GM19463 (cell line): ENCODE measurements at regions not wholly inside any gene's neighbourhood (a gene's known extent, or its start where the extent isn't known, plus 50 kb on each side); places are given as distances from the start of the nearest gene placed in this dataset.

Experiments
- ATAC-seq: cut with Tn5 transposase; IDR thresholded peaks from one replicate; pipeline ENCODE4 v1.9.1; 2021; ENCODE audit warnings: mild to moderate bottlenecking, moderate library complexity; ENCODE audit not compliant: unreplicated experiment

DNA sequence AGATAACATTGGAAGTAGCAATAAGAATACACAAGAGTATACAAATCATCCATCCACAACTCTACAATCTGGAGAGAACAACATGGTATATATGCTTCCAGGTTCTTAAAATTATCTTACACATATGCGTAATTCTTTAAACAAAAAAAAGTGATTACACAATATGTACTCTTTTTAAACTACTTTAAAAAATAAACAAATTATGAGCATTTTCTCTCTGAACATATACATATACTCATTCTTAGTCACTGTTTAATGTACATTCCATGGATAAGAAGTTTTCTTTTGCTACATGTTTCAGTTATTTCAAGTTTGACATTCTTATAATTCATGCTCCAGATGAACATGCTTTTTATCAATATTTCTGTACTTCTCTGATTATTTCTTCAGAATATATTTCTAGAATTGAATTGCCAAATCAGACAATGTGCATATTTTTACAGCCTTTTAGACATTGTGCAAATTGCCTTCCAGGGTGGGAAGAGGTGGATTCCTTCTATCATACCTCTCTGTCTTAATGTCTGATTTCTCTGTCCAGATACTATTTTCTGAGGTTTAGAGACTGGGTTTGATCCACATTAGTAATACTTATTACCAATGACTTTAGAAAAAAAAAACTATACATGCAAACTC is 551.6 kb downstream of the METTL15 start:
- ATAC-seq = no peak

DNA sequence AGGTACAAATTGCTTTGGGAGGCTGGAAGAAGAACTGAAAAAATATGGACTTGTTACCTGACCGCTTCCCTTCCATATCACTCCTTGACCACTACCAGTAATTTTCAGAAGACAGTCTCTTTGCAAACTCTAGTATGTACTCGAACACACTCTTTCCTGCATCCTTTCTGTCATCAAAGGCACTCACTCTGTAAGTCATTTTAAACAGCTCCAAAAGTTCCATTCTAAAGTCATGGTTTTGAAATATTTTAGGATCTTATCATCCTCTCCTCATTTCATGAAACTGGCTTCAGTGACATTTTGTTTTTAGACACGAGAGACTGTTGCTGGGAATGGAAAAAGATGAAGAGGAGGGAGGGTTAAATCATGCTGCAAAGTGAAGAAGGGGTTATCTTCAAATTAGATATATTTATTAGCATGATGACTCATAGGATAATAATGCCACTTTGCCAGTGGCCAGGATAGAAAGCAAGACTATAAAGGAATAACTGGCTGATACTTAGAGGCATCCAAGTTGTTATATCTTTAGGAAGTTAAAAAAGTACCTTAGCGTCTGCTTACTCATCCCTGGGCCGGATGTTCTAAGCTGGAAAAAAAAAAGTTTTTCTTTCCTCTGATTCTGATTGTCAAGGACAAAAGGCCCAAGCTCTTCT is 549.3 kb downstream of the METTL15 start:
- no peak for ATAC-seq

DNA sequence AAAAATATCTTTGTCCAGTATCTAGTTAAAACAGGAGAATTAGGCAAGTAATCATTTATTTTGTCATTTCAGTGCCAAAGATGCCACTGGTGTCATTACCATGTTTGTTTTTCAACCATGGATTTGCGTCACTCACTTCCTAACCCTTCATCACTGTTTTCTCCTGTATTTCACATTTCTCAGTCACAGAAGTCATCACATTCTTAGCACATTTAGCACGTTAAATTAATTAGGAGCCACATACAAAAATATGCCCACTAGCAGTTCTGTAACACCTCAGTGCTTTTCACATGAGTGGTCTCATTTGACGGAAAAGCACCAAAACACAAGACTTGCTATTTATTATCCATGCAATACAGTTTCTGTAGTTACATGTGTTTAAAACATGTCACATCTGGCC is 546.0 kb downstream of the METTL15 start:
- ATAC-seq = no peak

DNA sequence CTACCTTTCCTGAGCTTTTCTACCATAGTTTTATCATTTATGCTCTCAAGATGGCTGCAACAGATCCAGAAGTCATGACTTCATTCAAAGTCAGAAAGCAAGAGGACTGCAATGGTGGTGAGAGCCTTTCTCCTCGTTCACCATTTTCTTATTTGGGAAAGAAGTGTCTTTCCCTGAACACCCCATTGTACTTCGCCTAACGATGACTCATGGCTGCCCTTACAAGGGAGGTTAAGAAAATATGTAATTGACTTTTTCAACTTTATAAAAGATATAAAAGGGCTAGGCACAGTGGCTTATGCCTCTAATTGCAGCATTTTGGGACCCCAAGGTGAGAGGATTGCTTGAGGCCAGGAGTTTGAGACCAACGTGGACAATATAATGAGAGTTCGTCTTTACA is 541.7 kb downstream of the METTL15 start:
- ATAC-seq = no peak

DNA sequence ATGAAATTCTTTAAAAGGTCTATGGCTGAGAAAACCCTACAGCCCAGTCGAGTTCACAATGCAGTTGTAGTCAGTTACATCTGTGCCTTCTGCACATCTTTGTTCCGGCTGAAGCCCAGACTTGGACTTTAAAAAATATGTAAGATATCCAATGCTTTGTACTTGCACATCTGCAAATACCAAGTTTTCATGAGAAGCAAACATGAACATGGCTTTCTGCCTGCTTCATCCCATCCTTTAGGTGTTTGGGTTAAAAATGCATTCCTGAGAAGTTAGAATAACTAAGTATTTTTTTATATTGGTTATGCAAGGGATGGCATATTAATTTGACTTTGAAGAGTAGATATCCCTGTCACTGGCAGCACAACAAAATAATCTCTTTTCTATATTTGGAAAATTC is 528.4 kb downstream of the METTL15 start:
- ATAC-seq = no peak

DNA sequence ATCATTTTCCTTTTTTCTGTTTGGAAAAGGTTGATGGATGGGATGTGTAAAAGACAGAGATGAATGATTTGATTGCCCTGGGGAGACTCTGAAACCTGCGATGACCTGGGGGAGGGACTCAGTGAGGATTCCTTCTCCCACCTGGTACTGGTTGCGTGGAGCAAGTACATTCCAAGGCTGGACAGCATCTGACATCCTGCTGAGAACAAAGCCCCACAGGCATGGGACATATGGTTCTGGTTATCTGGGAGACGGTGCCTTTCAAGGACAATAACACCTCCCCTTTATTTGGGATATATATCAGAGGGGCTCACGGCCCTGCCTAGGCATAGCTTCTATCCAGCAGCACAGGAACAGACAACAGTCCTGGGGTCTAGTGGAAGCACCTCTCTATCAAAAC is 527.8 kb downstream of the METTL15 start:
- ATAC-seq = no peak

DNA sequence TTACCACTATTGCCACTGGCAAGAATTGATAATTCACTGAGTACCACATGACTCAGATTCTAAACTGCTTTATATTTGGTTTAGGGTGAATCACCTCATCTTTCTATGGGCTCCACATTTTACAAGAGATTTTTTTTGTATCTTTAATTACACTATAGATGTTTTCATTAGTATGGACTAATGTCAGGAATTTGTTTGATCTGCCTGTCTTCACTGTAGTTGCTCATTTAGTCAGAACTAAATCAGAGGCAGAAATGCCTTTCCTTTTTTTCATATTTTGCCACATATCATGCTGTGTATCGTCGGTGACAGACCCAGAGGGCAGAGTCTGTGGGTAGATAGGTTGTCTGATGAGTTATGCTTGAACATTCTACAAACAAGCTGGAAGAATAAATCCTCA is 524.1 kb downstream of the METTL15 start:
- ATAC-seq = no peak

DNA sequence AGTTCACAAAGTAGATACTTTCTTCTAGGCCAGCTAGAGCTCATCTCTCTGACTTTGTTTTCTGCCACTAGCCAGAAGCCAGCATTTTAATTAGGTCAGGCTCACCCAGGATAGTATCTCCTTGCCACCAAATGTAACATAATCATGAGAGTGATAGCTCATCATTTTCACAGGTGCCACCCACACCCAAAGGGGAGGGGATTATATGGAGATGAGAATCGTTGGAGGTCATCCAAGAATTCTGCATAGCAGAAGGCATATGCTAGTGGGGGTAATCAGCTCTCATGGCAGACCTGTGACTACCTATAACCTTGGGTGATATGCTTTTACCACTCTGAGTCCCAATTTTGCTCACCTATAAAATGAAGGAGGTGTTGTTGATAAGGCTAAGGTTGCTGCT is 523.0 kb downstream of the METTL15 start:
- no peak for ATAC-seq

DNA sequence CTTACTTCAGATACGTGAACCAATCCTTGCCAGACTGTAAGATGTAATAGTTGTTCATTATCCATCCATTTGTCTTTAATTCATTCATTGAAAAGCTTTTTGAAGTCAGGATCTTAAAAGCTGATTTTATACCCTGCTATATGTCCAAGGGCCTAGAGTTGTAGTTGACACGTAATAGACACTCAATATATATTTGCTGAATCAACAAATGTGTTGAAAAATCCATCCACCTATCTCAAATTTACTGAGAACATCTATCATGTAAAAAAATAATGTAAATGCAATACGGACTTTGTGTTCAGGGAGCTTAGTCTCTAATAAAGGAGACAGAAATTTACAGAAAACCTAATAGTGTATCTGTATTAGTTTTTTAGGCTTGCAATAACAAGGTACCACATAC is 521.0 kb downstream of the METTL15 start:
- no peak for ATAC-seq

DNA sequence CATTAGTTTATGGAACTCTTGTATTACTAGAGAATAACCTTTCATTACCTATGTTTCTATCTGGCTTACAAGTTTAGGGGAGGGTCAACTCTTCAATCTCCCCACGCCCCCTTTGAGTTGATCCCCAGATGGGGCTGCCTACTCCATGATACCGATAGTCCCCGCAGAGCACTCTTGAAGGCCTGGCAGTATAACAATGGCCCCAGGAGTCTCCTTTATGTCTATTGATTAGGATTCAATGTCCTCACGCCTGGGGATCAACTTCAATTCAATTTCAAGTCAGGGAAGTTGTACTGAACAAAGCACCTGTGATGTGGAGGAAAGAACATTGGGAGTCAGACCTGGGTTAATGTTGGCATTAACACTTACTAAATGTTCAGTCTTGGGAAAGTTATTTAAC is 520.2 kb downstream of the METTL15 start:
- ATAC-seq = no peak

DNA sequence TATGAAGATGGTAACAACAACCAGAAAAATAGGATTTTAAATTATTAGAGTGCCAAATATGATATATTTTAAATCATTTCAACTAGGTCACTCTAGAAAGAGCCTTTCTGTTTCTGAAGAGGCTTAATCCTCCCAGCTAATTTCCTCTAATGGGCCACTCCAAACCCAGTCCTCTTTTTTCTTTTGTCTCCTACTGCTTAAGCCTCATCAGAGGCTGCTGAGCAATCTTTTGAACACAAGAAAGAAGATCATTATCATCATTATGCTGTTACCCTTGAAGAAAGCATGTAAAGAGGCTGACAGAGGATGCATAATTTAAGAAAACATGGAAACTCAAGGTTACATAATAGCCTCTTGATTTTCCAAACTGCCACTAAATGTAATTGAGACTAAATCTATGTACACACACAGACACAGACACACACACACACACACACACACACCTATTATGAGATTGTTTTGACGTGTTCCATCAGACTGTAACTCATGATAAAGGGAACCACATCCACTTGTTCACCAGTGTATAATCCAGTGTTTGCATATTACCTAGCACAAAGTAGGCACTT is 519.6 kb downstream of the METTL15 start:
- no peak for ATAC-seq

DNA sequence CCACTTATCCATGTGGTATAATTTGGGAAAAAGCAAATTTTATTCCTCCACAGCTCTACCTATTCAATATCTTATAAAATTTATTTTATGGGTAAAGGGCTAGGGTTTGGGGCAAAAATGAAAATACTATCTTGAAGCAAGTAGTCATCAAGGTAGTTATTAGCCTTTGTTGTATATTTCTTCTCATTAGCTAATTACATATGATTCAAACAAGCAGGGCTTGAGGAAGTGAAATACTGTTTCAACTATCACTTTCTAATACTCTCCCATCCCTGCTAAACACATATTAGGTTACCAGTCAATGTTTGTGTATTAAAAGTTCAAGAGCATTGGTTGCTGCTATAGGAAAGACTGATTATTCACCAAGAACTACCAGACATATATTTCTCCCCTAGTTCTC is 517.3 kb downstream of the METTL15 start:
- ATAC-seq = no peak

DNA sequence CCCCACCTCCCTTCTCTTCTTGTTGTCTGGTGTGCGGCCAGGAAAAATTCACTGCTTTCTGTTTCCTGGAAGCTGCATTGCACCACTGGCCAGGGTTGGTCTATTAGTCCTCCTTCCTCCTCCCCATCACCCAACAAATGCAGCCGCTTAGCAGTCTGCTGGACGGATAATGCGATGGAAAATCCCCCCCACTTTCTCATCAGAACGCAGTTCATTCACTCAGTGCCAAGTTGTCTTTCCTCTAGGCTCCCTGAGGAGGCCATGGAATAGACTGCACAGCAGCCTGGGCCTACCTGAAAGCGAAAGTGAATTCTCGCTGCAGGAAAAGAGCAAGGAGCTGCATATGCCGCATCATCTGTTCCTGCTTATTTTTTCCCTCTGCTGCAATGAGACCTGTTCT is 513.6 kb downstream of the METTL15 start:
- no peak for ATAC-seq

DNA sequence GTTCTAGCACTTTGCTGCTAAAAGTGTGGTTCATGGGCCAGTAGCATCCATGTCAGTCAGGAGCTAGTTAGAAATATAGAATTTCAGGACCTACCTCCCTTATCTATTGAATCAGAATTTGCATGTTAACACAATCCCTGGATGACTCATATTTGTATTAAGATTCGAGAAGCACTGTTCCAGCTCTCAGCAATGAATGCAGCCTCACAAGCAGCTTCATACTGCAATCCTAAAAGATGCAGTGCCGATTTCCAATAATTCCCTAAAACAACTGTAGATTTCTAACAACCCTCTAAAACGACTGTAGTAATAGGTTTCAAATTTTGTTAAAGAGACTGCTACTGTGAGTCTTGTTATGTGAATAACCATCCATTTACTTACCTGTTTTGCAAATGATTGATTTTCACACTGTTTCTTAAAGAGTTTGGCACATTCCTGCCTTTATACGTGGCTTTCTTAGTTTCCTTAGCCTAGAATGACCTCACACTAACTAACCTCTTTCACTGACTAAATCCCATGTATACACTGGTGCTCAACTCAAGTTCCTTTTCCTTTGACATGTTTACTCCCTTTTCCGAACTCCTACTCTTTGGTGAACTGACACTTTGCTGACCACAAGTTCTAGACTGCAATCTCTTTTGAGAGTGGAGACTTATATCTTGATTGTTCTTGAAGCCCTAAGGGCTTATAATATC is 511.8 kb downstream of the METTL15 start:
- no peak for ATAC-seq

DNA sequence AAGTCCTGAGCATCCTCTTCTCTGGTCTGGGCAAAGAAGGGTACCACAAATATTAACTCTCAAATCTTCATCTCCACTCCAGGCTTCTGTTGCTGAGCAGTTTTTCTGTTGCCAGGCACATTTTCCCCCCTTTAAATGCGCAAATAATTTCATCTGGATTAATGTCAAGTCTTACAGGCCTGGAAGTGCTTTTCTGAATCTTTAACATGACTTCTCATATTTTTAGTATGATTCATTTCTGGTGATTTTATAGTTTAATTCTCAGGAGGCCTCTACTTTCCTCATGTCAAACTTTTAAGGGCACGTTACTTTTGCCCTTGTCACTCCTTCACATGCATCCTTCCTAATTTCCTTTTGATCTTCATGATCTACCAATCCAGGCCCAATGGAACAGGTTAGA is 510.2 kb downstream of the METTL15 start:
- no peak for ATAC-seq

DNA sequence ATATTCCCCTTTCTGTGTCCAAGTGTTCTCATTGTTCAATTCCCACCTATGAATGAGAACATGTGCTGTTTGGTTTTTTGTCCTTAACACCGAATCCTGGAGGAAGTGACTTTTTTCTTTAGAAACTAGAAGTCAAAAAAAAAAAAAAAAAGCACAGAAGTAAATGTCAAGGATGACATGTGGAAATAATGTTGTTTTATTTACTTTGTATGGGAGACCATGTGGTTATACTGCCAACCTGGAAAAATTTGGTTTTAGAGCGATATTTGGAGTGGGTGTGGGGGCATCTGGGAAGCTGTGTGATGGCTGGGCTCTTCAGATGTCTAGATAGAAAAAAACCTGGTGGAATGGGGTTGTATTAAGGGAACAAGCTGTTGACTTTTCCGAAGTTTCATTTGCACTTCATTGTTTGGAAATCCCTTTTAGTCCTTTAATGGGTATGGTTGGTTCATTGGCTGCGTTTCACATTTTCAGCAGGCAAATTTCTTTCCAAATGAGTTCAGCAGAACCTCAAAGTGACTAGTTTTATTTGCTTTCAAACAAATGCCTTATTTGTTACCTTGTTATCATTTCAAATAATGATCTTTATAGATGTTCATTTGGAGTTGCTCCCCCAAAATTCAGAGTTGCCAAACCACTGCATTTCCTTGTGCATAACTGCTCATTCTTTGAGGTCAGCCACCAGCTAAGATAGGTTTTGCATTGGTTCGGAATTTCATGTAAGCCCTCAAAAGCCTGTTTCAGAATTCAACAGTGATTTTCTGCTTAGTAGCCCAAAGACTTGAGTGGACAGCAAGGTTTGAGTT is 508.2 kb downstream of the METTL15 start:
- no peak for ATAC-seq

DNA sequence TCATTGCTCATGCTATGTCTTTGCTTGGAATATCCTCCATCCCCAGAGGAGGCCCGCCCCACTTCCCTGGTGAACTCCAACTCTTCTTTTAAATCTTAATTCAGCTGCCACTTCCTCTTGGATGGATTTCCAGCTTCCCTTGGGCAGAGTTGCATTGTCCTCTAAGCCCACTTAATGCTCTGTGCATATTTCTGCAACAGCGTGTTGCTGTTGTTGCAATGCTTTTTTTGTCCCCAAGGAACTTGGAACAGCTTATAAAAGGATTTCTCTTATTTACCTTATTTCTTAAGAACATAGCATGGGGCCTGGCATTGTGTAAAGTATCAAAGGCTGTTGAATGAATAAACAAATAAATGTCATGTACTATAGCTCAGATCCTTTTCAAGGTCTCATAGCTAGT is 507.4 kb downstream of the METTL15 start:
- no peak for ATAC-seq

DNA sequence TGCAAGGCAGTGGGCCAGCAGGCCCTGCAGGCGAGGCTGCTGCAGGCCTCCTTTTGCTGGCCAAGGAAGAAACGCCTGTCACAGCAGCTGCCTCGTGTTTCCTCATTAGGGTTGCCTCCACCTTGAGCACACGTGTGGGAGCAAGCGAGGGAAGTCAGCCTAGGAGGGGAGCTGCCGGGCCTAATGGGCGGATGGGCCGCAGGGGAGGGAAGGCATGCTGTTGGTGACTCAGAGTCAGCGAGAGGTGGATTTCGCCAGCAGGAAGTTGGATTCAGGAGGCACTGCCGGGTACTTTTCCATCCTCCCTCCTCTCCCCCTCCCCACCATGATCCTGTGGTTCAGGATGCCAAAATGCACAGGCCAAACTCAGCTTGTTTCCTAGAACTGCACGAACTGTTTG is 498.7 kb downstream of the METTL15 start:
- no peak for ATAC-seq

DNA sequence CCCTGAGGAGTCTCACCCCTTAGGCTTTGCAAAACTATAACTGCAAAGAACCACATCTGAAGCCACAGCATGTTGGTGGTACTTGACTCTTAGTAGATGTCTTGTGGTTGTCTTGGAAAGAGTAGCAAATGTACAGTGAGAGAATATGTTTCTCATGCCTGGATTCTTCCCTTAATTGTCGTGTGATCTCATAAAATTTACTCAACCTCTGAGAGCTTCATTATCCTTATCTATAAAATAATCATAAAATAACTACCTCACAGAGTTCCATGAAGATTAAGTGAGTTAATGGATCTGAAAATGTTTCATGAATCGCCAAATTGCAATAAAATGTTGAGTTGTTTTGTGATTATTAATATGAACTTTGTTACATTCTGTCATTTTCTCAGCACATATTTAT is 491.5 kb downstream of the METTL15 start:
- ATAC-seq = no peak

DNA sequence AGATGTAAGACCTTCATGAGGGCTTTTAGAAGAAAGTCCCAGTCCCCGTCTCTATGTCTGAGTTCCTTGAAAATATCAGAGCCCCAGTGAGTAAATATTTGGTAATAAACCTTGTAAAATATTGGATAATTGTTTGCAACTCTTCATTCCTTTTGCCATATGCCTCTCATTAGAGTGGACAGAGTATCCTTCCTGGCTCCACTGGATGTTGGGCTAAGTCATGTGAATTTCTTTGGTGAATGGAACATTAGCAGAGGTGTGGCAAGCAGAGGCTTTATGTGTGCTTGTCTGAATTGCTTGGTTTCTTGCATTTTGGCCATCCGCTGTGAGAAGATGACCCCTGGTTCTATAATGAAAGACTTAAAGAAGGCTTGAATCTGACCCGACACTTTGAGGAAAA is 490.3 kb downstream of the METTL15 start:
- ATAC-seq = no peak

DNA sequence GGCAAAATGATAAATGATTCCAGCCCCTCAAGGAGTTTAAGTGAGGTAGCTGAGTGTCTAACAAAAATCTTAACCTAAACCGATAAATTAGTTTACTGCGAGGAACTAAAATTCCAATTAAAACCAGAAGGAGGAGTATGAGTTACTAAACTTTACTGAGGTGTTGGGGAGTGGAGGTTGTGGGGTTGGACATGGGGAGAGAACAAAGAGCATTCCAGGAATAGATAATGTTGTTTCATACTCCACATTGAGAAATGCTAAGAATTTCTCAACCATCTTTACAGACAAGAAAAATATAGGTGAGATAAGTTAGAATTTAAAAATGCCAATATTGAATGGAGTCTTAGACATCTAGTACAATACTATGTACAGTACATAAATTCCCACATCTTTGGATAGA is 488.6 kb downstream of the METTL15 start:
- no peak for ATAC-seq
